DND-41 (cell line): ENCODE measurements at regions not wholly inside any gene's neighbourhood (a gene's known extent, or its start where the extent isn't known, plus 50 kb on each side); places are given as distances from the start of the nearest gene placed in this dataset.

ENCODE experiments used
- EZH2 ChIP-seq: IDR thresholded peaks from 3 replicates; pipeline ENCODE4 v1.6.1; 2012; ENCODE audit warnings: borderline replicate concordance, low read depth, mild to moderate bottlenecking, moderate library complexity, low read length, inconsistent platforms; ENCODE audit not compliant: severe bottlenecking
- TF ChIP-seq, protein P1 (sequence below): IDR thresholded peaks from 2 replicates; pipeline ENCODE4 v1.5.1; 2012; ENCODE audit warnings: borderline replicate concordance, low read length, moderate library complexity, mild to moderate bottlenecking; ENCODE audit not compliant: poor library complexity, severe bottlenecking; ENCODE audit errors: extremely low read depth

DNA sequence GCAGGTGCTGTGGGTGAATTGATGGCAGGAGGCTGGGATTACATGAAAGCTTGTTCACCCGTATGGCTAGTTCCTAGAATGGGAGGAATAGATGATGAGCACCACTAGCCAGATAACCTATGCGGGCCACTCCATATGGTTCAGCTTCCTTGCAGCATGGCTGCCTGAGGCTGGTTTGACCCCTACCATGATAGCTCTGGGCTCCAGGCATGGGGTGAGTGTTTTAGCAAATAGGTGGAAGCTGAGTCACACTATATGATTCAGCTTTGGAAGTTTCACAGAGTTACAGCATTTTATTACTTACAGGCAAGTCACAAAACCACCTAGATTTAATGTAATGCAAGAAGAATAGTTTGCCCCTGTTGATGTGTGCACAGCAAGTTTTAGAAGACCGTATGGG is 603.2 kb downstream of the STIM2 start:
- TF ChIP-seq, protein P1, sequence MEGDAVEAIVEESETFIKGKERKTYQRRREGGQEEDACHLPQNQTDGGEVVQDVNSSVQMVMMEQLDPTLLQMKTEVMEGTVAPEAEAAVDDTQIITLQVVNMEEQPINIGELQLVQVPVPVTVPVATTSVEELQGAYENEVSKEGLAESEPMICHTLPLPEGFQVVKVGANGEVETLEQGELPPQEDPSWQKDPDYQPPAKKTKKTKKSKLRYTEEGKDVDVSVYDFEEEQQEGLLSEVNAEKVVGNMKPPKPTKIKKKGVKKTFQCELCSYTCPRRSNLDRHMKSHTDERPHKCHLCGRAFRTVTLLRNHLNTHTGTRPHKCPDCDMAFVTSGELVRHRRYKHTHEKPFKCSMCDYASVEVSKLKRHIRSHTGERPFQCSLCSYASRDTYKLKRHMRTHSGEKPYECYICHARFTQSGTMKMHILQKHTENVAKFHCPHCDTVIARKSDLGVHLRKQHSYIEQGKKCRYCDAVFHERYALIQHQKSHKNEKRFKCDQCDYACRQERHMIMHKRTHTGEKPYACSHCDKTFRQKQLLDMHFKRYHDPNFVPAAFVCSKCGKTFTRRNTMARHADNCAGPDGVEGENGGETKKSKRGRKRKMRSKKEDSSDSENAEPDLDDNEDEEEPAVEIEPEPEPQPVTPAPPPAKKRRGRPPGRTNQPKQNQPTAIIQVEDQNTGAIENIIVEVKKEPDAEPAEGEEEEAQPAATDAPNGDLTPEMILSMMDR, result no peak
- no peak for TF ChIP-seq EZH2
